ENCODE measurements at regions not wholly inside any gene's neighbourhood (a gene's known extent, or its start where the extent isn't known, plus 50 kb on each side); places are given as distances from the start of the nearest gene placed in this dataset.

DNA sequence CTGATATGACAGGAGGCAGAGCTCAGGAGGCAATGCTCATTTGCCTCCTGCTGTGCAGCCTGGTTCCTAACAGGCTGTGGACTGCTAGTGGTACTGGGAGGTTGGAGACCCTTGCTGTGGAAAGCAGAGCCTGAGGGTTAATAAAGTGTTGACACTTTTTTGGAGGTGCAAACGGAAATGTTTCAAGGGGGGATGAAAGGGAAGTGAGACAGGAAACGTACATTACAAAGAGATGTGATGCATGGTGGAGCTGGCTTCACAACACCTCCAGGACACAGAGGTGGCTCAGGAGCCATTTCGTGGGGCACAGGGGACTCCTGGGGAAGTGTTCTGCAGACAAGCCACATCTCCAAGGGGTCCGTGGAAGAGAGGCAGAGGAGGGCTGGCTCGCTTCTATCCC is 137.6 kb upstream of the SVIL start:
- TF ChIP-seq JUN (IDR thresholded peaks at IDR 0.05; ENCODE audit: borderline replicate concordance, low read depth, low read length) (no peak), JUN (CRISPR knock-in tag; IDR thresholded peaks at IDR 0.05; ENCODE audit: borderline replicate concordance) (no peak), ILK (tag; IDR thresholded peaks at IDR 0.05; ENCODE audit: borderline replicate concordance, low read depth) (no peak), SRF (CRISPR knock-in tag; IDR thresholded peaks at IDR 0.05) (no peak), MCM3 (IDR thresholded peaks at IDR 0.05) (no peak), CHD4 (IDR thresholded peaks at IDR 0.05; ENCODE audit: insufficient read depth, insufficient replicate concordance, low read depth, low read length, poor library complexity, severe bottlenecking) (no peak)
- TF ChIP-seq, protein P1, sequence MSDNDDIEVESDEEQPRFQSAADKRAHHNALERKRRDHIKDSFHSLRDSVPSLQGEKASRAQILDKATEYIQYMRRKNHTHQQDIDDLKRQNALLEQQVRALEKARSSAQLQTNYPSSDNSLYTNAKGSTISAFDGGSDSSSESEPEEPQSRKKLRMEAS (CRISPR knock-in tag; IDR thresholded peaks at IDR 0.05): no peak

All from K562 (cell line).